HEK293 (cell line): ENCODE measurements at regions not wholly inside any gene's neighbourhood (a gene's known extent, or its start where the extent isn't known, plus 50 kb on each side); places are given as distances from the start of the nearest gene placed in this dataset.

Source experiments
- HOXD13 ChIP-seq: sonication (generic); formaldehyde crosslinking; IDR thresholded peaks from 2 replicates; pipeline ENCODE4 v1.8.0; 2022; ENCODE audit warnings: missing genetic modification reagents, borderline replicate concordance
- MEIS1 ChIP-seq: sonication (generic); formaldehyde crosslinking; IDR thresholded peaks from 2 replicates; pipeline ENCODE4 v1.8.1; 2022; ENCODE audit warnings: missing genetic modification reagents, mild to moderate bottlenecking, borderline replicate concordance
- TCF7L2 ChIP-seq: IDR thresholded peaks from 2 replicates; pipeline ENCODE4 v1.6.1; 2011; ENCODE audit warnings: low read depth, mild to moderate bottlenecking, inconsistent platforms, low read length, moderate library complexity, borderline replicate concordance
- YY1 ChIP-seq: fragments of 450-650 bp; formaldehyde crosslinking; IDR thresholded peaks from 2 replicates; pipeline ENCODE4 v1.5.1; 2018; ENCODE audit warnings: missing biosample characterization, missing genetic modification characterization
- ZBTB8A ChIP-seq: fragments of 450-650 bp; formaldehyde crosslinking; IDR thresholded peaks from 2 replicates; pipeline ENCODE4 v1.5.1; 2016; ENCODE audit warnings: missing biosample characterization, missing genetic modification characterization
- ZNF114 ChIP-seq: fragments of 450-650 bp; formaldehyde crosslinking; IDR thresholded peaks from 2 replicates; pipeline ENCODE4 v1.5.0; 2017; ENCODE audit warnings: missing biosample characterization, missing genetic modification characterization
- ZNF202 ChIP-seq: fragments of 450-650 bp; formaldehyde crosslinking; IDR thresholded peaks from 2 replicates; pipeline ENCODE4 v1.5.1; 2016; ENCODE audit warnings: missing biosample characterization, missing genetic modification characterization, borderline replicate concordance
- ZNF501 ChIP-seq: fragments of 450-650 bp; formaldehyde crosslinking; IDR thresholded peaks from 2 replicates; pipeline ENCODE4 v1.5.1; 2016; ENCODE audit warnings: missing biosample characterization, missing genetic modification characterization
- ZNF521 ChIP-seq: fragments of 450-650 bp; formaldehyde crosslinking; IDR thresholded peaks from 2 replicates; pipeline ENCODE4 v1.5.1; 2017; ENCODE audit warnings: missing biosample characterization, mild to moderate bottlenecking, missing genetic modification characterization
- ZNF664 ChIP-seq: fragments of 450-650 bp; formaldehyde crosslinking; IDR thresholded peaks from 2 replicates; pipeline ENCODE4 v1.5.1; 2016; ENCODE audit warnings: missing biosample characterization, missing genetic modification characterization
- TF ChIP-seq, protein P1 (sequence below): fragments of 450-650 bp; formaldehyde crosslinking; IDR thresholded peaks from 2 replicates; pipeline ENCODE4 v1.5.1; 2016; ENCODE audit warnings: missing biosample characterization, missing genetic modification characterization
- TF ChIP-seq, protein P2 (sequence below): IDR thresholded peaks from 2 replicates; pipeline ENCODE4 v1.6.1; 2011; ENCODE audit warnings: mild to moderate bottlenecking, low read depth, low read length, borderline replicate concordance
- TF ChIP-seq, protein P3 (sequence below): fragments of 450-650 bp; formaldehyde crosslinking; optimal IDR thresholded peaks from 2 replicates; pipeline ENCODE3; 2016; ENCODE audit warnings: missing biosample characterization, mild to moderate bottlenecking, missing genetic modification characterization
- TF ChIP-seq, protein P4 (sequence below): fragments of 450-650 bp; formaldehyde crosslinking; IDR thresholded peaks from 2 replicates; pipeline ENCODE4 v1.5.1; 2016; ENCODE audit warnings: missing biosample characterization, missing genetic modification characterization

DNA sequence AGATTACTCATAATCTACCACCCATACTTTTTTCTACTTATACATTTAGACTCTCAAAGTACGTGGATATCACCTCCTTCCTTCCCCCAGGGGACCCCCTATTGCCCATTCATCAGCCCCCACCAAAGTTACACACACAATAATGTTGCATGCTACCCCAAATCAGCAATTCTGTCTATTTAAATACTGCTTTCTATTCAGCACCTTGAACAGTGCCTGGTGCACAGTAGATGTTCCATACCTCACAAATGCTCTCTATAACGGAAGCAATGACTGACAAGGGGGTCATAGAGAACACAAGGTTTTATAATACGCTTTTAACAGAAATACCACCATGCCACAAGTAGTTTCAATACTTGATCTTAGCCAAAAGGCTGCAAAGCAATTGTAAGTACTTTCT, 370.7 kb downstream of the MIAT start:
- no peak for TF ChIP-seq ZNF114
- TF ChIP-seq TCF7L2 = no peak
- TF ChIP-seq, protein P1, sequence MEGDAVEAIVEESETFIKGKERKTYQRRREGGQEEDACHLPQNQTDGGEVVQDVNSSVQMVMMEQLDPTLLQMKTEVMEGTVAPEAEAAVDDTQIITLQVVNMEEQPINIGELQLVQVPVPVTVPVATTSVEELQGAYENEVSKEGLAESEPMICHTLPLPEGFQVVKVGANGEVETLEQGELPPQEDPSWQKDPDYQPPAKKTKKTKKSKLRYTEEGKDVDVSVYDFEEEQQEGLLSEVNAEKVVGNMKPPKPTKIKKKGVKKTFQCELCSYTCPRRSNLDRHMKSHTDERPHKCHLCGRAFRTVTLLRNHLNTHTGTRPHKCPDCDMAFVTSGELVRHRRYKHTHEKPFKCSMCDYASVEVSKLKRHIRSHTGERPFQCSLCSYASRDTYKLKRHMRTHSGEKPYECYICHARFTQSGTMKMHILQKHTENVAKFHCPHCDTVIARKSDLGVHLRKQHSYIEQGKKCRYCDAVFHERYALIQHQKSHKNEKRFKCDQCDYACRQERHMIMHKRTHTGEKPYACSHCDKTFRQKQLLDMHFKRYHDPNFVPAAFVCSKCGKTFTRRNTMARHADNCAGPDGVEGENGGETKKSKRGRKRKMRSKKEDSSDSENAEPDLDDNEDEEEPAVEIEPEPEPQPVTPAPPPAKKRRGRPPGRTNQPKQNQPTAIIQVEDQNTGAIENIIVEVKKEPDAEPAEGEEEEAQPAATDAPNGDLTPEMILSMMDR (tag by site-specific recombination) = no peak
- no peak for TF ChIP-seq ZNF664 (tag by site-specific recombination)
- TF ChIP-seq, protein P2, sequence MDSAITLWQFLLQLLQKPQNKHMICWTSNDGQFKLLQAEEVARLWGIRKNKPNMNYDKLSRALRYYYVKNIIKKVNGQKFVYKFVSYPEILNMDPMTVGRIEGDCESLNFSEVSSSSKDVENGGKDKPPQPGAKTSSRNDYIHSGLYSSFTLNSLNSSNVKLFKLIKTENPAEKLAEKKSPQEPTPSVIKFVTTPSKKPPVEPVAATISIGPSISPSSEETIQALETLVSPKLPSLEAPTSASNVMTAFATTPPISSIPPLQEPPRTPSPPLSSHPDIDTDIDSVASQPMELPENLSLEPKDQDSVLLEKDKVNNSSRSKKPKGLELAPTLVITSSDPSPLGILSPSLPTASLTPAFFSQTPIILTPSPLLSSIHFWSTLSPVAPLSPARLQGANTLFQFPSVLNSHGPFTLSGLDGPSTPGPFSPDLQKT = no peak
- TF ChIP-seq, protein P3, sequence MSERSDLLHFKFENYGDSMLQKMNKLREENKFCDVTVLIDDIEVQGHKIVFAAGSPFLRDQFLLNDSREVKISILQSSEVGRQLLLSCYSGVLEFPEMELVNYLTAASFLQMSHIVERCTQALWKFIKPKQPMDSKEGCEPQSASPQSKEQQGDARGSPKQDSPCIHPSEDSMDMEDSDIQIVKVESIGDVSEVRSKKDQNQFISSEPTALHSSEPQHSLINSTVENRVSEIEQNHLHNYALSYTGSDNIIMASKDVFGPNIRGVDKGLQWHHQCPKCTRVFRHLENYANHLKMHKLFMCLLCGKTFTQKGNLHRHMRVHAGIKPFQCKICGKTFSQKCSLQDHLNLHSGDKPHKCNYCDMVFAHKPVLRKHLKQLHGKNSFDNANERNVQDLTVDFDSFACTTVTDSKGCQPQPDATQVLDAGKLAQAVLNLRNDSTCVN (tag by site-specific recombination) = no peak
- TF ChIP-seq ZBTB8A = no peak
- TF ChIP-seq YY1 (tag by site-specific recombination) = no peak
- no peak for TF ChIP-seq MEIS1 (CRISPR knock-in tag)
- TF ChIP-seq ZNF202 (tag by site-specific recombination) = no peak
- TF ChIP-seq ZNF521 = no peak
- TF ChIP-seq, protein P4, sequence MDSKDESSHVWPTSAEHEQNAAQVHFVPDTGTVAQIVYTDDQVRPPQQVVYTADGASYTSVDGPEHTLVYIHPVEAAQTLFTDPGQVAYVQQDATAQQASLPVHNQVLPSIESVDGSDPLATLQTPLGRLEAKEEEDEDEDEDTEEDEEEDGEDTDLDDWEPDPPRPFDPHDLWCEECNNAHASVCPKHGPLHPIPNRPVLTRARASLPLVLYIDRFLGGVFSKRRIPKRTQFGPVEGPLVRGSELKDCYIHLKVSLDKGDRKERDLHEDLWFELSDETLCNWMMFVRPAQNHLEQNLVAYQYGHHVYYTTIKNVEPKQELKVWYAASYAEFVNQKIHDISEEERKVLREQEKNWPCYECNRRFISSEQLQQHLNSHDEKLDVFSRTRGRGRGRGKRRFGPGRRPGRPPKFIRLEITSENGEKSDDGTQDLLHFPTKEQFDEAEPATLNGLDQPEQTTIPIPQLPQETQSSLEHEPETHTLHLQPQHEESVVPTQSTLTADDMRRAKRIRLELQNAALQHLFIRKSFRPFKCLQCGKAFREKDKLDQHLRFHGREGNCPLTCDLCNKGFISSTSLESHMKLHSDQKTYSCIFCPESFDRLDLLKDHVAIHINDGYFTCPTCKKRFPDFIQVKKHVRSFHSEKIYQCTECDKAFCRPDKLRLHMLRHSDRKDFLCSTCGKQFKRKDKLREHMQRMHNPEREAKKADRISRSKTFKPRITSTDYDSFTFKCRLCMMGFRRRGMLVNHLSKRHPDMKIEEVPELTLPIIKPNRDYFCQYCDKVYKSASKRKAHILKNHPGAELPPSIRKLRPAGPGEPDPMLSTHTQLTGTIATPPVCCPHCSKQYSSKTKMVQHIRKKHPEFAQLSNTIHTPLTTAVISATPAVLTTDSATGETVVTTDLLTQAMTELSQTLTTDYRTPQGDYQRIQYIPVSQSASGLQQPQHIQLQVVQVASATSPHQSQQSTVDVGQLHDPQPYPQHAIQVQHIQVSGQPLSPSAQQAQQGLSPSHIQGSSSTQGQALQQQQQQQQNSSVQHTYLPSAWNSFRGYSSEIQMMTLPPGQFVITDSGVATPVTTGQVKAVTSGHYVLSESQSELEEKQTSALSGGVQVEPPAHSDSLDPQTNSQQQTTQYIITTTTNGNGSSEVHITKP = no peak
- TF ChIP-seq HOXD13 (CRISPR knock-in tag) = no peak
- TF ChIP-seq ZNF501 (tag by site-specific recombination) = no peak
